IMR-90 (cell line): ENCODE measurements at regions not wholly inside any gene's neighbourhood (a gene's known extent, or its start where the extent isn't known, plus 50 kb on each side); places are given as distances from the start of the nearest gene placed in this dataset.

Experiments
- ATAC-seq: fragments of 200-7000 bp; cut with Tn5 transposase; 2 replicates; pipeline ENCODE4 v1.9.1; 2020; ENCODE audit warnings: low read depth, mild to moderate bottlenecking, moderate library complexity
- BruUV-seq: library from RNA; stranded (reverse); fragments of 400-500 nt; replicated peaks from 2 replicates; lab custom pipeline; 2021; lab: Mats Ljungman, UMichigan
- CTCF ChIA-PET: fragments of 300-600 bp; formaldehyde crosslinking; extraction: SDS; loops from one replicate; lab custom pipeline; 2021; ENCODE audit warnings: antibody characterized with exemption; lab: Yijun Ruan, JAX
- POLR2A ChIA-PET: fragments of 300-600 bp; sonication (Branson Sonifier 250); formaldehyde crosslinking; loops from one replicate; lab custom pipeline; 2022; ENCODE audit warnings: antibody characterized with exemption; ENCODE audit not compliant: unreplicated experiment; lab: Charles Lee
- DNase-seq: peaks from one replicate; pipeline ENCODE4 v3.0.0; 2013
- H2AFZ ChIP-seq: replicated peaks from 2 replicates; pipeline ENCODE3; 2013; ENCODE audit warnings: low read length, mild to moderate bottlenecking; ENCODE audit not compliant: poor library complexity
- H2AK5ac ChIP-seq: 2 replicates; pipeline ENCODE4 v1.6.1; 2013; ENCODE audit warnings: low read depth, low read length, inconsistent platforms
- H2AK9ac ChIP-seq: replicated peaks from 2 replicates; pipeline ENCODE3; 2013; ENCODE audit warnings: mild to moderate bottlenecking, low read depth, low read length, moderate library complexity; ENCODE audit not compliant: poor library complexity
- H2BK120ac ChIP-seq: 2 replicates; pipeline ENCODE4 v1.6.1; 2013; ENCODE audit warnings: low read depth, low read length, inconsistent platforms
- H2BK15ac ChIP-seq: 3 replicates; pipeline ENCODE4 v1.6.1; 2013; ENCODE audit warnings: low read depth, low read length, inconsistent platforms
- H2BK20ac ChIP-seq: 2 replicates; pipeline ENCODE4 v1.6.1; 2013; ENCODE audit warnings: low read depth, mild to moderate bottlenecking, inconsistent platforms, low read length, moderate library complexity
- H2BK5ac ChIP-seq: 2 replicates; pipeline ENCODE4 v1.6.1; 2013; ENCODE audit warnings: mild to moderate bottlenecking, low read depth, low read length, inconsistent platforms; ENCODE audit not compliant: poor library complexity, severe bottlenecking
- H3K14ac ChIP-seq: replicated peaks from 2 replicates; pipeline ENCODE4 v1.6.1; 2013; ENCODE audit warnings: low read depth, low read length, inconsistent platforms
- H3K18ac ChIP-seq: 2 replicates; pipeline ENCODE4 v1.6.1; 2013; ENCODE audit warnings: low read depth, low read length, control low read depth
- H3K23ac ChIP-seq: 2 replicates; pipeline ENCODE4 v1.6.1; 2013; ENCODE audit warnings: low read depth, low read length, inconsistent platforms
- H3K27ac ChIP-seq: 2 replicates; pipeline ENCODE4 v1.5.1; 2013; ENCODE audit warnings: mild to moderate bottlenecking, control low read depth, low read length; ENCODE audit not compliant: insufficient read depth
- H3K27me3 ChIP-seq: 2 replicates; pipeline ENCODE4 v1.6.1; 2013; ENCODE audit warnings: low read length; ENCODE audit not compliant: control insufficient read depth, insufficient read depth
- H3K36me3 ChIP-seq: 2 replicates; pipeline ENCODE4 v1.6.1; 2013; ENCODE audit warnings: low read length, mixed read lengths; ENCODE audit not compliant: control insufficient read depth, insufficient read depth
- H3K4ac ChIP-seq: 2 replicates; pipeline ENCODE4 v1.6.1; 2013; ENCODE audit warnings: low read depth, low read length, inconsistent platforms
- H3K4me1 ChIP-seq: 2 replicates; pipeline ENCODE4 v1.6.1; 2013; ENCODE audit warnings: low read length, mixed read lengths; ENCODE audit not compliant: control insufficient read depth, insufficient read depth
- H3K4me2 ChIP-seq: 2 replicates; pipeline ENCODE4 v1.6.1; 2013; ENCODE audit warnings: low read depth, mild to moderate bottlenecking, control low read depth, low read length, moderate library complexity
- H3K4me3 ChIP-seq: 2 replicates; pipeline ENCODE4 v1.5.1; 2013; ENCODE audit warnings: low read depth, mild to moderate bottlenecking, control low read depth, low read length, moderate library complexity; ENCODE audit not compliant: insufficient read depth
- H3K56ac ChIP-seq: 2 replicates; pipeline ENCODE4 v1.6.1; 2013; ENCODE audit warnings: low read length, inconsistent platforms; ENCODE audit not compliant: insufficient read depth; ENCODE audit errors: extremely low read depth
- H3K79me1 ChIP-seq, 2 experiments: 2 replicates each; pipeline ENCODE4 v1.6.1; 2013; ENCODE audit warnings: low read length in 2 of 2, inconsistent platforms in 1 of 2, low read depth in 1 of 2
- H3K9ac ChIP-seq: 2 replicates; pipeline ENCODE4 v1.6.1; 2013; ENCODE audit warnings: low read depth, low read length, control low read depth
- H3K9me1 ChIP-seq: 2 replicates; pipeline ENCODE4 v1.6.1; 2013; ENCODE audit warnings: low read length, inconsistent platforms; ENCODE audit not compliant: insufficient read depth
- H3K9me3 ChIP-seq: 2 replicates; pipeline ENCODE4 v1.6.1; 2013; ENCODE audit warnings: low read length; ENCODE audit not compliant: control insufficient read depth, insufficient read depth
- H4K20me1 ChIP-seq: 2 replicates; pipeline ENCODE4 v1.6.1; 2013; ENCODE audit warnings: low read length, inconsistent platforms; ENCODE audit not compliant: insufficient read depth
- H4K5ac ChIP-seq: 2 replicates; pipeline ENCODE4 v1.6.1; 2013; ENCODE audit warnings: mild to moderate bottlenecking, low read depth, low read length, control low read depth
- H4K8ac ChIP-seq, 2 experiments: 2 replicates each; pipeline ENCODE4 v1.6.1; 2013; ENCODE audit warnings: low read depth in 2 of 2, low read length in 2 of 2, control low read depth in 1 of 2, inconsistent platforms in 1 of 2
- H4K91ac ChIP-seq: 2 replicates; pipeline ENCODE4 v1.6.1; 2013; ENCODE audit warnings: low read depth, low read length, inconsistent platforms; ENCODE audit not compliant: insufficient read depth
- CTCF ChIP-seq: conservative IDR thresholded peaks from 2 replicates; pipeline ENCODE4 v1.5.1; 2012; ENCODE audit warnings: mild to moderate bottlenecking, low read depth, low read length, improper control_type of control experiment
- POLR2A ChIP-seq: IDR thresholded peaks from 2 replicates; pipeline ENCODE4 v1.6.1; 2012; ENCODE audit warnings: mild to moderate bottlenecking, low read depth, low read length
- WGBS, 2 experiments: methylation state at CpG; one replicate each; pipeline versions ENCODE4 v1.1.5 to v1.1.7; 2013; ENCODE audit warnings: missing lambda C conversion rate in 2 of 2; ENCODE audit not compliant: insufficient read length in 1 of 2; ENCODE audit errors: extremely low coverage in 2 of 2; 5-methylcytosine and 5-hydroxymethylcytosine counted together
- dilution Hi-C: fragments of 300-500 bp; cut with HindIII; formaldehyde crosslinking; loops from one replicate; pipeline ENCODE4 v1.14.3; 2018; ENCODE audit warnings: low sequenced_read_pairs; ENCODE audit not compliant: unreplicated experiment
- in situ Hi-C: fragments of 300-500 bp; cut with MboI; formaldehyde crosslinking; loops from 3 replicates; pipeline ENCODE4 v1.14.3; 2019; ENCODE audit warnings: low sequenced_read_pairs, inconsistent platforms, mixed read lengths
- intact Hi-C: fragments of 100-400 bp; cut with micrococcal nuclease; formaldehyde crosslinking; loops from 2 replicates; pipeline ENCODE4 v1.10.0; 2022

DNA sequence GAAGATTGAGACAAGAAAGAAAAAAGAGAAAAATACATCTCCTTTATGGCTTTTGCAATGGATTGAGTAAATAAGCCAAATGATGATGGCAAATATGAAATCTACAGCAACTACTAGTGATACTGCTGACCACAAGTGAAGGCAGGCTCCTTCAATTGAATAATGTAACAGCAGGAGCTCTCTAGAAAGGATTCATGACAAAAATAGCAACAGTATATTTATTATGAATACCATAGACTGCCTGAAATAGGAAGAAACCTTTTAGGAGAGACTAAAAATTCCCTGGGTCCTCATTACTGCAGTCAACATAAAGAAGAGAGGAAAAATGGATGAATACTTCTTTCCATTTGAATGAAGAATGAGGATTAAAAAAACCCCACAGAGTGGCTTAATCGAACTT lies 306.8 kb upstream of the ANXA10 start:
- Histone ChIP-seq H2BK20ac (no peak overlapping the region), H3K23ac (no peak overlapping the region), H3K9me1 (no peaks in the 10 kb centered on the region), H4K91ac (no peak overlapping the region), H4K5ac (no peak overlapping the region), H3K4me3 (no peak overlapping the region), H2BK5ac (no peak overlapping the region), H3K9me3 (no peaks in the 10 kb centered on the region), H3K27me3 (no peaks in the 10 kb centered on the region), H3K27ac (no peak overlapping the region), H4K8ac (no peak overlapping the region), H3K79me1 (no peaks in the 10 kb centered on the region), H3K9ac (no peak overlapping the region), H3K4me1 (no peaks in the 10 kb centered on the region), H3K36me3 (no peaks in the 10 kb centered on the region), H2AK5ac (no peak overlapping the region), H4K20me1 (no peaks in the 10 kb centered on the region), H3K4ac (no peak overlapping the region), H2AK9ac (no peak overlapping the region), H2BK120ac (no peak overlapping the region), H3K56ac (no peak overlapping the region), H3K18ac (no peak overlapping the region), H2AFZ (no peak overlapping the region), H3K4me2 (no peak overlapping the region), H2BK15ac (no peak overlapping the region), H3K14ac (no peak overlapping the region)
- in situ Hi-C loops = no loop called here
- WGBS, 2 experiments = no CpG with 5 or more reads among the region's 1 CpG
- dilution Hi-C loops = no loop called here
- ChIA-PET POLR2A (no interaction called here), CTCF (no interaction called here)
- TF ChIP-seq CTCF (no peak), POLR2A (no peak)
- no peak for DNase-seq
- intact Hi-C loops = no loop called here
- ATAC-seq = no peak
- BruUV-seq = no TSS peak
